DND-41 (cell line): ENCODE measurements at regions not wholly inside any gene's neighbourhood (a gene's known extent, or its start where the extent isn't known, plus 50 kb on each side); places are given as distances from the start of the nearest gene placed in this dataset.

ENCODE experiments used
- CTCF ChIP-seq: IDR thresholded peaks from 2 replicates; pipeline ENCODE4 v1.5.1; 2012; ENCODE audit warnings: borderline replicate concordance, low read length, moderate library complexity, mild to moderate bottlenecking; ENCODE audit not compliant: poor library complexity, severe bottlenecking; ENCODE audit errors: extremely low read depth
- EZH2 ChIP-seq: IDR thresholded peaks from 3 replicates; pipeline ENCODE4 v1.6.1; 2012; ENCODE audit warnings: borderline replicate concordance, low read depth, mild to moderate bottlenecking, moderate library complexity, low read length, inconsistent platforms; ENCODE audit not compliant: severe bottlenecking

GRCh38 chr18:43970656-43971055 lies 693.4 kb upstream of the SYT4 start:
- TF ChIP-seq CTCF (no peak), EZH2 (no peak)
